ENCODE measurements at regions not wholly inside any gene's neighbourhood (a gene's known extent, or its start where the extent isn't known, plus 50 kb on each side); places are given as distances from the start of the nearest gene placed in this dataset.

GRCh38 chr2:191565120-191565519 lies 112.8 kb upstream of the NABP1 start:
- TF ChIP-seq CTCF (IDR thresholded peaks at IDR 0.05; ENCODE audit: insufficient read depth, low read depth, low read length) (no peak), EZH2 (IDR thresholded peaks at IDR 0.05; ENCODE audit: insufficient read depth, low read length) (no peak)
- Mint-ChIP-seq H3K27ac (ENCODE audit: unreplicated experiment) (no peak overlapping the region), H3K9me3 (ENCODE audit: unreplicated experiment) (no peaks in the 10 kb centered on the region), H3K4me1 (ENCODE audit: low read depth, unreplicated experiment) (peaks cover 8% of the 10 kb centered on the region), H3K4me3 (ENCODE audit: unreplicated experiment) (no peak overlapping the region), H3K27me3 (ENCODE audit: low read depth, unreplicated experiment) (peaks cover 2% of the 10 kb centered on the region), H3K36me3 (ENCODE audit: low read depth, unreplicated experiment) (no peaks in the 10 kb centered on the region)
- Histone ChIP-seq H3K4me2 (ENCODE audit: low read length) (no peak overlapping the region), H4K20me1 (ENCODE audit: insufficient read depth, low read length) (no peaks in the 10 kb centered on the region), H3K9ac (ENCODE audit: low read length) (no peak overlapping the region), H3K27ac (ENCODE audit: low read depth, low read length) (no peak overlapping the region), H3K36me3 (ENCODE audit: insufficient read depth, low read length) (no peaks in the 10 kb centered on the region), H3K4me3 (ENCODE audit: insufficient read depth, low read depth, low read length) (no peak overlapping the region), H3K4me1 (ENCODE audit: insufficient read depth, low read length) (no peaks in the 10 kb centered on the region), H2AFZ (ENCODE audit: low read depth, low read length) (no peak overlapping the region), H3K9me3 (ENCODE audit: insufficient read depth, low read depth, low read length) (no peaks in the 10 kb centered on the region), H3K79me2 (ENCODE audit: insufficient read depth, low read length) (no peaks in the 10 kb centered on the region), H3K27me3 (ENCODE audit: insufficient read depth, low read length) (no peaks in the 10 kb centered on the region)
- DNase-seq (ENCODE audit: low read depth) (no peak), FAIRE-seq (no peak)

GRCh38 chr2:191565647-191566198 lies 112.2 kb upstream of the NABP1 start:
- Histone ChIP-seq H4K20me1 (ENCODE audit: insufficient read depth, low read length) (no peaks in the 10 kb centered on the region), H3K9ac (ENCODE audit: low read length) (no peak overlapping the region), H3K4me3 (ENCODE audit: insufficient read depth, low read depth, low read length) (no peak overlapping the region), H3K4me2 (ENCODE audit: low read length) (no peak overlapping the region), H3K79me2 (ENCODE audit: insufficient read depth, low read length) (no peaks in the 10 kb centered on the region), H3K27me3 (ENCODE audit: insufficient read depth, low read length) (no peaks in the 10 kb centered on the region), H2AFZ (ENCODE audit: low read depth, low read length) (no peak overlapping the region), H3K27ac (ENCODE audit: low read depth, low read length) (no peak overlapping the region), H3K4me1 (ENCODE audit: insufficient read depth, low read length) (no peaks in the 10 kb centered on the region), H3K36me3 (ENCODE audit: insufficient read depth, low read length) (no peaks in the 10 kb centered on the region), H3K9me3 (ENCODE audit: insufficient read depth, low read depth, low read length) (no peaks in the 10 kb centered on the region)
- no peak for FAIRE-seq
- H3K27me3 Mint-ChIP-seq (ENCODE audit: low read depth, unreplicated experiment) = peaks cover 2% of the 10 kb centered on the region
- no peak for TF ChIP-seq CTCF (IDR thresholded peaks at IDR 0.05; ENCODE audit: insufficient read depth, low read depth, low read length)
- no peak for TF ChIP-seq EZH2 (IDR thresholded peaks at IDR 0.05; ENCODE audit: insufficient read depth, low read length)
- no peak for DNase-seq (ENCODE audit: low read depth)
- no peaks in the 10 kb centered on the region for H3K36me3 Mint-ChIP-seq (ENCODE audit: low read depth, unreplicated experiment)
- H3K4me3 Mint-ChIP-seq (ENCODE audit: unreplicated experiment) = peak overlapping the region; percentile 28
- H3K4me1 Mint-ChIP-seq (ENCODE audit: low read depth, unreplicated experiment) = peaks cover 8% of the 10 kb centered on the region
- H3K9me3 Mint-ChIP-seq (ENCODE audit: unreplicated experiment) = no peaks in the 10 kb centered on the region
- no peak overlapping the region for H3K27ac Mint-ChIP-seq (ENCODE audit: unreplicated experiment)

GRCh38 chr2:191566344-191566743 lies 111.6 kb upstream of the NABP1 start:
- H3K27me3 Mint-ChIP-seq (ENCODE audit: low read depth, unreplicated experiment) = peaks cover 2% of the 10 kb centered on the region
- Histone ChIP-seq H3K27ac (ENCODE audit: low read depth, low read length) (no peak overlapping the region), H3K4me3 (ENCODE audit: insufficient read depth, low read depth, low read length) (no peak overlapping the region), H4K20me1 (ENCODE audit: insufficient read depth, low read length) (no peaks in the 10 kb centered on the region), H3K4me1 (ENCODE audit: insufficient read depth, low read length) (no peaks in the 10 kb centered on the region), H3K9ac (ENCODE audit: low read length) (no peak overlapping the region), H2AFZ (ENCODE audit: low read depth, low read length) (no peak overlapping the region), H3K79me2 (ENCODE audit: insufficient read depth, low read length) (no peaks in the 10 kb centered on the region), H3K36me3 (ENCODE audit: insufficient read depth, low read length) (no peaks in the 10 kb centered on the region), H3K9me3 (ENCODE audit: insufficient read depth, low read depth, low read length) (no peaks in the 10 kb centered on the region), H3K4me2 (ENCODE audit: low read length) (no peak overlapping the region), H3K27me3 (ENCODE audit: insufficient read depth, low read length) (no peaks in the 10 kb centered on the region)
- H3K4me3 Mint-ChIP-seq (ENCODE audit: unreplicated experiment) = no peak overlapping the region
- TF ChIP-seq EZH2 (IDR thresholded peaks at IDR 0.05; ENCODE audit: insufficient read depth, low read length) (no peak), CTCF (IDR thresholded peaks at IDR 0.05; ENCODE audit: insufficient read depth, low read depth, low read length) (peak; percentile 77)
- no peaks in the 10 kb centered on the region for H3K9me3 Mint-ChIP-seq (ENCODE audit: unreplicated experiment)
- H3K36me3 Mint-ChIP-seq (ENCODE audit: low read depth, unreplicated experiment) = no peaks in the 10 kb centered on the region
- peak overlapping the region; percentile 48 for H3K27ac Mint-ChIP-seq (ENCODE audit: unreplicated experiment)
- peak; percentile 23 for DNase-seq (ENCODE audit: low read depth)
- peaks cover 9% of the 10 kb centered on the region for H3K4me1 Mint-ChIP-seq (ENCODE audit: low read depth, unreplicated experiment)
- peak; percentile 54 for FAIRE-seq
